GM18508 (cell line): ENCODE measurements at regions not wholly inside any gene's neighbourhood (a gene's known extent, or its start where the extent isn't known, plus 50 kb on each side); places are given as distances from the start of the nearest gene placed in this dataset.

ENCODE experiments used
- ATAC-seq: cut with Tn5 transposase; IDR thresholded peaks from one replicate; pipeline ENCODE4 v1.9.1; 2021; ENCODE audit warnings: moderate number of reproducible peaks; ENCODE audit not compliant: insufficient read depth, unreplicated experiment

DNA sequence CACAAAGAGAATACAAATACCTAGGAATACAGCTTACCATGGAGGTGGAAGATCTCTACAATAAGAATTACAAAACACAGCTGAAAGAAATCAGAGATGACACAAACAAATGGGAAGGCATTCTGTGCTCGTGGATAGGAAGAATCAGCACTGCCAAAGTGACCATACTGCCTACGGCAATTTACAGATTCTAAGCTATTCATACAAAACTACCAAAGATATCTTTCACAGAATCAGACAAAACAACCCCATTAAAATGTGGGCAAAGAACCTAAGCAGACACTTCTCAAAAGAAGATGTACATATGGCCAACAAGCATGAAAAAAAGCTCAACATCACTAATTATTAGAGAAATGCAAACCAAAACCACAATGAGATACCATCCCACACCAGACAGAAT lies 133.2 kb upstream of the SSTR4 start:
- no peak for ATAC-seq

DNA sequence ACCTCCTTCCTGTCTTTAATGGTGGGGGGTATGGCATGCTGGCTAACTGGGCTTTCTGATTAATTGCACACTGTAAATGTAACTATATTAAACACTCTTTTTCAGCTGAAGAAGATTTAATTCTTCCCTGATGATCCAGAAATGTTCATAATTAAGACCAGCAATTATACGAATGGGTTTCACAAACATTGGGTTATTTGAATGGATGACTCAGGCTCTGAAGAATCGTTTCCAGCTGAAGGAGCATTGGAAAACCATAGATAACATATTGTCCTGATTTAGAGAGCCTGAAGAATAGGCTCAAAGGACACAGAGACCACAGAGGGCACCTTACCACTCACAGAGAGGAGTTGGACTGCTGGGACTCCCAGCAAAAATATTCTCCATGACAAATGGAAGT lies 130.7 kb upstream of the SSTR4 start:
- no peak for ATAC-seq

DNA sequence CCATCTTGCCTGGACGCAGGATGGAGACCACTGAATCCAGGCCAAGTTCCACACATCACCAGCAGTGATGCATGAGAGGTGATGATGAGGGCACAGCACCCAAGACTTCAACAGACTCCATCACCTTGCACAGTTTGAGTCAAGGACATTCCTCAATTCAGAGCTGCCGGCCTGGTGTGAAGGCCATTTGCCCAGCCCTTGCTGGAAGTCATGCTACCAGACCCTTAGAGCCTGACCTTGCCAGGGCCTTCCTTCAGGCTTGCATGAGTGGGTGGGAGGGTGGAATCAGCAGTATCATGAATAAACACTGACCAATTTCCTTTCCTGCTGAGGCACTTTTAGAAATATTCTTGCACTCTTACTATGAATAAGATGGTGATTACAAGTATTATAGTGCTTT lies 130.2 kb upstream of the SSTR4 start:
- no peak for ATAC-seq

DNA sequence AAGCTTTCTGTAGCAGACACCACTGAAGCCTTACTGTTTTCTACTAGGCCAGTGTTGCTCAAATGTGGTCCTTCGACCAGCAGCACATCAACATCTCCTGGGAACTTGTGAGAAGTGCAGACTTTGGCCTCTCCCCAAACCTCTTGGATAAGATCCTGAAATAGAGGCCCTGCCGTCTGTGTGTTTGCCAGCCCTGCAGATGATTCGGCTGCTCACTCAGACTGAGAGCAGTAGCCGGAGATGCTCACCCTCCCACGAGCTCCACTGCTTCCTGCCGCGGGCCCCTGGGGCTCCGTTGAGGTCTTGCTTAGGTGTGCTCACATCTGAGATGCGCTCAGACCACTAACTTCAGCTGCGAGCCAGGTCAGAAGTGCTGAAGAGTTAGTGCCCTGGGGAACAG lies 129.5 kb upstream of the SSTR4 start:
- no peak for ATAC-seq

DNA sequence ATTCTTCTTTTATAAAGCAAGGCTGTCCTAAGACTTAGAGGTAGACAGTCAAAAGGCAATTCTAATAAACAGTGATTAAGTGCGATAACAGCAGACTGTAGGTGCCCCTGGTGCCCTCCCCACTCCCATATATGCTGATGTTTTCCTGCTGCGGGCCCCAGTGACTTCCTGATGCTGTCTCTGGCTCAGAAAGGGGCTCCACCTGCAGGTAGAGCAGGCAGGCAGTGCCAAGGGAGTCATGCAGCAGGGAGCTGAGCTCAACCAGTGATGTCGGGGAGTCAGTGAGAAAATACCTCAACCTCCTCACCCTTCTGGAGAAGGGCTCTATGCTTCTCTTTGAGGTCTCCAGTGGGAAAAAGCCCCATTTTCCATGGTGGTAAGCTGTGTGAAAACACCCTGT lies 126.7 kb upstream of the SSTR4 start:
- ATAC-seq = no peak

DNA sequence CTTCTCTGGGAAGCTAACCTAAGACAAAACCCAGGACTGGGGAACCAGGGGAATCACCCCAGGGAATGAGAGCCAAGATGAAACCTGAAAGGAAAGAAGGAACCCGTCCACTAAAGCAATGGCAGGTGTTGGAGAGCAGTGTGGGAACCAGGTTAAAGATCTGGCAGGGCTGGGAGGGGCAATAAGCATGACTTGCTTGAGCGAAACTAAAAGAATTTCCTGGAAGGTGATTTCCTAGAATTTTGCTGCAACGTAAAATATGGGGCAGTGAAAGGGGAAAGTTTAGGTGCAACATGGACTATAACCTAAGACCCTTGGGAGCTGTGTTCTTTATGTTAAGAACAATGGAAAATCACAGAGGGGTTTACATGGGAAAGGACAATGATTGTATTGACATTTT lies 126.2 kb upstream of the SSTR4 start:
- no peak for ATAC-seq

DNA sequence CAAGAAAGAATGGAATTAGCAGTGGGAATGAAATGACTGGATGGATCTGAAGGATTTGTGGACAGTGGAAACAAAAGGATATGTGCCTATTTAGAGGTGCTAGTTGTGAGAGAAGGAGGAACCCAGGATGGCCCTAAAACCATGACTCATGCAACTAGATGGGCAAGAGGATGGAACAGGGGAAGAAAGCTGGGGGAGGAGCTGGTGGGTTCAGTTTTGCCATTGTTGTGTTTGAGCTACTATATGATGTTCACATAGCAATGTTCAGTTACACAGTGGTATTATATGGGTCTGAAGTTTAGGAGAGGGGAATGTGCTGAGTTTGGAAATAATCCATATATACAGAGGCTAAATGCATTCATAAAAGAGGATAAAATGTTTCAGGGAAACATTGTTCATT lies 125.7 kb upstream of the SSTR4 start:
- no peak for ATAC-seq

DNA sequence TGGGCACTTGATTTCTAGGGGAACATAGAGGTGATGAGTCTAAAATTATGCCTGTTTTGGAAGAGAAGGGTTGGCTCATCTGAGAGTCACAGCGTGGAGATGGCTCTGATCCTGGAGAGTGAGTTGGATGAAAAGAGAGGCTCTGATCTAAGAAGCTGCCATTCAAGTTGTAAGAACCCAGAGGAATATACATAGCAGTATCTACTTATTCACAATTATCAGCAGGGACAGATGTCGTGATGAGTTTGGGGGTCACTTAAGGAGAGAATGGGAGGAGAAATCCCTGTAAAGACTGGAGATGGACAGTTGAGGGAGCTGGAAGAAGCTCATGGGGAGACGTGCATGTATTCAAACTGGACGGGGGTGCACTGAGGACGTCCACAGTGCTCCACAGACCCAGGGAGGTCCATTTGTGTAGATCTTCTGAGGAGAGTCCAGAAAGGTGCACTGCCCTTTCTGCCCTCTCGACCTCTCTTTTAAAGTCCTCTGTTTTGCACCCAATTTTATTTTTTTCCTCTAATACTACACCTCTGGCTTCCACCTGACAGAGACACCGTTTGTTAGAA lies 124.7 kb upstream of the SSTR4 start:
- no peak for ATAC-seq

DNA sequence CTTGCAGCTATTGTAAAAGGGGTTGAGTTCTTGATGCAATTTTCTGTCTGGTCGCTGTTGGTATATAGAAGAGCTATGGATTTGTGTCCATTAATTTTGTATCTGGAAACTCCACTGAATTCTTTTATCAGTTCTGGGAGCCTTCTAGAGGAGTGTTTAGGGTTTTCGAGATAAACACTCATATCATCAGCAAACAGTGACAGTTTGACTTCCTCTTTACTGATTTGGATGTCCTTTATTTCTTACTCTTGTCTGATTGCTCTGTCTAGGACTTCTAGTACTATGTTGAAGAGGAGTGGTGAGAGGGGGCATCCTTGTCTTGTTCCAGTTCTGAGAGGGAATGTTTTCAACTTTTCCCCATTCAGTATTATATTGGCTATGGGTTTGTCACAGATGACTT lies 120.8 kb upstream of the SSTR4 start:
- ATAC-seq = no peak

DNA sequence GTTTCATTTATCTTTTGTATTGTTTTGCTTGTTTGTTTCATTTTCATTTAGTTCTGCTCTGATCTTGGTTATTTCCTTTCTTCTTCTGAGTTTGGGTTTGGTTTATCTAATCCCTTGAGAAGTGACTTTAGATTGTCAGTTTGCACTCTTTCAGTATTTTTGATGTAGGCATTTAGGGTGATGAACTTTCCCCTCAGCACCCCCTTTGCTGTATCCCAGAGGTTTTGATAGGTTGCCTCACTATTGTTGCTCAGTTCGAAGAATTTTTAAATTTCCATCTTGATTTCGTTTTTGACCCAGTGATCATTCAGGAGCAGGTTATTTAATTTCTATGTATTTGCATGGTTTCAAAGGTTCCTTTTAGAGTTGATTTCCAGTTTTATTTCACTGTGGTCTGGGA lies 119.6 kb upstream of the SSTR4 start:
- ATAC-seq = no peak

DNA sequence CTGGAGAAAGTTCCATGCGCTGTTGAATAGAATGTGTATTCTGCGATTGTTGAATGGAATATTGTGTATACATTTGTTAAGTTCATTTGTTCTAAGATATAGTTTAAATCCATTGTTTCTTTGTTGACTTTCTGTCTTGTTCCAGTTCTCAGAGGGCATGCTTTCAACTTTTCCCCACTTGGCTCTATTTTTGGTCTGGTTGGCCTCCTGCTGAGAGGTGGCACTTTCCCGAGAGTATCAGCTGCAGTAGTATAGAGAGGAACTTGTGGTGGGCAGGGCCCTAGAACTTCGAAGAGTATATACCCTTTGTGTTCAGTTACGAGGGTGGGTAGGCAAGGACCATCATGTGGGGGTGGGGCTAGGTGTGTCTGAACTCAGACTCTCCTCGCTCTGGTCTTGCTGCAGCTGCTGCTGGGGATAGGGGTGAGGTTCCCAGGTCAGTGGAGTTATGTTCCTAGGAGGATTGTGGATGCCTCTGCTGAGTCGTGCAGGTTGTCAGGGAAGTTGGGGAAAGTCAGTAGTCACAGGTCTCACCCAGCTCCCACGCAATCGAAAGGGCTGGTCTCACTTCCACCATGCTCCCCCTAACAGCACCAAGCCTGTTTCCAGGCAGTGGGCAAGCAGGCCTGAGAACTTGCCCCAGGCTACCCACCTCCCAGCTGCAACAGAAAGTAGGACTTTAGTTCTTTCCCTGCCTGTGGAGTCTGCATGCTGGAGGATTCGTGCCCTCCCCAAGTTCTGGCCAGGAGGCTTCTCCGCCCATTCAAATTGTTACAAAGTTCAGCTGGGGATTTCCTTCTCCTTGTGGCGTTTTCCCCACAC lies 118.9 kb upstream of the SSTR4 start:
- ATAC-seq = no peak

DNA sequence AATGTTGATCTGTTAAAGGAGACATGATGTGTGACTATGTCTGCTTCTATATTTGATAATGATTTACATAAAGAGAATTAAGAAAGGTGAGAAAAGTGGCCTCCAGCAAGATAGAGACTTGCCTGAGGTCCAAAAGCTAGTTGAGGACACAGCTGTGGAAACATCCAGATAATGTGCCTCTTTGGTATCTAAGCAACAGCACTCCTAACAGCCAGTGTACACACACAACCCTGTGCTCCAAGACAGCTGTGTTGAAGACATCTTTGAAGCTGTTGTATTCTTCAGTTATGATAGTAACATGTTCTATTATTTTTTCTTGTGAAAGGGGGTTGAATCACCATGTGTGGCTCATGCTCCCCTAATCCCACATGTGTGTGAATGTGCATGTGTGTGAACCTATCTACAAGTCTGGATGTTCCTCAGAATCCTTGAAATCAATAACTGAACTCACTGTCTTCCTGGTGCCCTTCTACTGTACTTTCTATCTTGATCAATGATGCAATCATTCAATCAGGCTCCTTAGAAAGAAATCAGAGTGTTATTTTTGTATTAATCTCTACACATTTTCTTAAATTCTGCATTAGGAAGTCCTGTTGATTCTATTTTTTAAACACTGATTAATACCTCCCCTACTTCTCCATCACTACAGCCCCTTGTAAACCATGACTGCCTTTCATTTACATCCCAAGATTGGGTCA lies 116.7 kb upstream of the SSTR4 start:
- no peak for ATAC-seq

DNA sequence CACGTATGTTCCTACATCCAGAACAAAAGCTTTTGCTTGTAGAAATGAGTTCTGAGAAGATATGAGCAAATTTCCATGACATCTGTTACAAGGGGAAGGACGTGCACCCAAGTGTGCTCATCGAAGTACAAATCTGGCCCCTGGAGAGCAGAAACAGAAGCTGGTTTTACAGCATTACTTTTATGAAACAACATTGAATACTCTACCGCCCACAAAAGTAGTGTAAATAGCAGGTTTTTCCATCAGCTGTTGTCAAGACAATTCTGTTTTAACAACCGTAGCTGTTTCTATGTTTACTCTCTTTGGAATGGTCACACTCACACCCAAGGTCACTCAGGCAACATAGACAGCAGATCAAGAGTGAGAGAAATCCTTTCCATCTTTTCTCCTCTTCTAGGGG lies 114.2 kb upstream of the SSTR4 start:
- no peak for ATAC-seq

DNA sequence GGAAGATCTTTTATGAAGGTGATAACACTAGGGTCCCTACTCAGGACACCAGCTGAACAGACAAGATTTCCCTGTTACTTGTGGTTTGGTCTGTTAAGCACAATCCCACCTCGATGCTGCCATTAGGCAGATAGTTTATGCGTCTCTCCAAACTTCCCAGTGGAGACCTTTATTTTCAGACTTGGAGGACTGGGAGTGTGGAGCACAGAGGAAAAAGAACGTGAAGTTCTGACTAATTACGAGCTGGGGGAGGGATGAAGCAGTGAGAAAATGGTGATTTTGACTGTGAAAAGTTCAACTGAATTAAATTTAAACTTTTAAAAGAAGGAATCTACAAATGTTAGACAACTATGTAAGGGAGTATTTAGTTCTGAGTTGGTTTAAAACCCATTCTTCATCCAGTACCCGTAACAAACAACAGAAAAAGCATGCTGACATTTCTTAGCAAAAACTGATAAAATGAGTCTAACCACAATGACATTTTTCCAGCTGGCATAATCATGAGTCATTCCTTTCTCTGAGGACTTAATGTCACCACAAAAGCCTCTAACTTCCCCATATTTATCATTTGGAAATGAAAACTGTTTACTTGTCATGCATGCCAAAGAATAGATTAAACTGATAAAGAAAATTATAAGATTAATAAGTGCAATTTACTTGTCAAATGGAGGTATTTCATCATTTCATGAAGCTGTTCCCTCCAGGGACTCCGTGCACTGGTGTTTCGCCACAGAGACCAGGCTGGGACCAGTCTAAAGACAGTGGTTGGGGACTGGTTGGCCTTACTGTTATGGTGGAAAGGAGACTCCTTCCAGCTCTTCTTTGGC lies 113.3 kb upstream of the SSTR4 start:
- no peak for ATAC-seq

DNA sequence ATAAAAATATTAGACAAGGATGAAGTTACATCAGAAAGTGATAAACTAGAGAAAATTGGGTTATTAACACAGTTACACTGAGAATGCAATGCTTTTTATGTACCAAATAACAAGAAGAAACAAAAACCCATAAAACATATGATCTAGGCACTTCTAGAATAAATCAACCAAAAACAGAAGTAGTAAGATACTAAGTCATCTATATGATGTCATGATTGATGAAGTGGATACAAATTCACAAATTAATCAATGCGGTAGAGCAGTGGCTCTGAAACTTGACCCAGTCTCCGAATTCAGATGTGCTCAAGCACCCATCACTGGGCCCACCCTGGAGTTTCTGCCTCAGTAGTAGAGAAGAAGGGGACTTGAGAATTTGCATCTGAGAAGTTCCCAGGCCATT lies 112.1 kb upstream of the SSTR4 start:
- no peak for ATAC-seq

DNA sequence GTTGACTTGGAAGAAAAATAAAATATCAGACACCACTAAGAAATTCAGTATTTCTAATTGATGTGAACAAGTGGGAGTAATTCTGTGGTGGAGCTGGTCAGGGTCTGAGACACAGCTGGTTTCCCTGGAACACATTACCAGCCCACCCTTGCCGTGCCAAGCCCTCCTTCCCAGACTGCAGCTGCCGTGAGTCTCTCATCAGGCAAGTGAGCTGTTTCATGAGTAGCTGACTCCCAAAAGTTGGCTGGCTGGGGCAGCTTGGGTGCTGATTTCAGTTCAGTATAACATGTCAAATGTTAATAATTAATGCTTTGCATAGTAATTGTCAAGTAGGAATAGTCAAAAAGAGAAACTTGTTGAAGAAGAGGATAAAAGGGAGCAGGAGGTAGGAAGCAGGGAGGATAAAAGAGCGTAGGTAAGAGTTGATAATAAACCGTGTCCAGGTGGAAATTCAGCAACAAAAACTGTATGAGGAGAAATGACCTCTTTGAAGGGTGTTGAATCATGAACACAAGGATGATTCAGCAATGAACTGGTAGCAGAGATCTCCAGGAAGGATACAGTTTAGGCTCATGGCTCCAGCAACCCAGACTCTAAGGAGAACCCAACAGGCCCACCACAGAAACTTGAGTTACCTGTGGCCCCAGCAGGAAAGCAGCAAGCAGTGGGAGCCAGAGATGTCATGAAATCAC lies 110.9 kb upstream of the SSTR4 start:
- ATAC-seq = no peak

DNA sequence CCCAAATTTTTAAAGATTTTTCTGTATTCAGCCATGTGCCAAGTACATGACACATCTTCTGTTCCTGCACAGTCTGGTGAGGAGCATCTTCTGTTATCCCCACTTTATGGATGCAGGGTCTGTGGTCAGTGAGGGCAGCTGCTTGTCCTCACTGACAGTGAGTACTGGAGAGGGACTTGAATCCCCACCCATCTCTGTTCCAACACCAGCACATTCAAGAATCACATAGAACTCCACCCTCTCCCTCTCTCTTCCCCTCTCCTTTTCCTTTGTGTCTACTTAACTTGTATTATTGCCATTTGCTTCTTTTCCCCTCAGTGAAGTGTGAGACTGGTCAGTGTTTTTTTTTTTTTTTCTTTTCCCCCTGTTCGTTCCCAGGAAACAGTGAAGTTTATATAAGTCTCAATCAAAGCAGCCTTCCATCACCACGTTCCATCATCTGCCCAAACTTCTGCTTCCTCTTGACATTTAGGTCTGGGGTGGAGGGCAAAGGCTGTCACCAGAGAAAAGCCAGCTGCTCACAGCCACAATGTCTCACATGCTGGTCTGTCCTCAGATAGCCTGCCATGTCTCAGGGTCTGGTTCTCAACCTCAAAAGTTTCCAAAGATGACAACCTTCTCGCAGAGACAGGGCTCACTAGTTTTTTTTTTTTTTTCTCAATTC lies 110.0 kb upstream of the SSTR4 start:
- no peak for ATAC-seq

DNA sequence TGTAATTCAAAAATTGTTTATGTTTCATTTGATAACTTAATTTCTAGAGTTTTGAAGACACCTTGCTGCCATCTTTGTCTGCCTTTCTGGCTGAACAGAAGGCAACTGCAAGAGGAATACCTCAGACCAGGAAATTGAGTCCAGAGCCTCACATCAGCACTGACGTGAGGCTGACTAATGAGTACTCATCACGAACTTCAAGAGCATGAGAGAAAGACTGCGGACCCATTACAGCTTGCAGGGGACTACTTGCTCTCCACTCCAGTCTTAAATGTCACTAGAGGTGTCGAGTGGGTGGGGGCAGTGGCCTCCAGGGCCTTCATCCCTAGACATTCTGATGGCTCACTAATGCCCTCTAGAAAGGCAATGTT lies 109.5 kb upstream of the SSTR4 start:
- ATAC-seq = no peak

DNA sequence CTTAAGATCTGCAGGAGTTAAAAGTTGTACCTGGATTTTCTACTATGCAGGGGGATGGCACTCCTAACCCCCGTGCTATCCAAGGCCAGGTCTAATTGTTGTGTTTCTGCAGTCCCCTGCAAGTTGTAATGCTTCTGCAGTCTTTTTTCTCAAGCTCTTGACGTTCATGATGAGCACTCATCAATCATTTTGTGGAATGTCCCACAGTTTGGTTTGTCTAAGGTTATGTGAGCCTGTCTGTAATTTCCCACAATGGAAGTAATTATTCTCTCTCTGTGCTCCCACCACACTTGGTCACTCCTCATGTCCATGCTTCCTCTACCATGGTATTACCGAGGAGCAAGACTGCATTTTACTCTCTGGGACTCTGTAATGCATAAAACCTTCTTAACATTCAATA lies 107.6 kb upstream of the SSTR4 start:
- ATAC-seq = no peak

DNA sequence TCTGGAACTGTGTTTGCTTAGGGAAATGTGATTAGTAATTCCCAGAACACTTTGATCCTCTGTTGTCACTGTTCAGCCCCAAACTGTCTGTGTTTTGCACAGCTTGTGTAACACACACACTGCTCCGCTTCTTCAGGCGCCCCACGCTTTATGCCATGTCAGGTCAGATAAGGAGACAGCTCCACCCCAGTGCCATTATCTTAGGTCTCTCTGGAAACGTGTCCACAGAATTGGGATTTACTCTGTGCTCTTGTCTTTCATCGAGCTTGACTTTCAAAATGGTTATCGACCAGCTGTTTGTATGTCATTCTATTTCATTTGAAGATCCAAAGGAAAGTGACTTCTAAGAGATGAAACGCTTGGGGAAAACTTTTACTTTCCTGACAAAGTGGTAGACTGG lies 106.4 kb upstream of the SSTR4 start:
- ATAC-seq = no peak
